Mesendoderm (in vitro differentiated cells): ENCODE measurements at regions not wholly inside any gene's neighbourhood (a gene's known extent, or its start where the extent isn't known, plus 50 kb on each side); places are given as distances from the start of the nearest gene placed in this dataset.

ENCODE experiments used
- DNase-seq: peaks from one replicate; pipeline ENCODE4 v3.0.0; 2013
- H2AK5ac ChIP-seq: 2 replicates; pipeline ENCODE4 v1.6.1; 2013; ENCODE audit warnings: low read length, inconsistent platforms
- H2BK120ac ChIP-seq: 2 replicates; pipeline ENCODE4 v1.6.1; 2013; ENCODE audit warnings: low read depth, mild to moderate bottlenecking, low read length, moderate library complexity, mixed read lengths
- H2BK15ac ChIP-seq: replicated peaks from 2 replicates; pipeline ENCODE4 v1.6.1; 2013; ENCODE audit warnings: low read depth, mild to moderate bottlenecking, moderate library complexity
- H2BK5ac ChIP-seq: 2 replicates; pipeline ENCODE4 v1.6.1; 2013; ENCODE audit warnings: low read length, inconsistent platforms
- H3K18ac ChIP-seq: 2 replicates; pipeline ENCODE4 v1.6.1; 2013; ENCODE audit warnings: mild to moderate bottlenecking, low read length, mixed read lengths
- H3K23ac ChIP-seq: one replicate; pipeline ENCODE4 v1.6.1; 2013; ENCODE audit warnings: low read length
- H3K27ac ChIP-seq: 2 replicates; pipeline ENCODE4 v1.5.1; 2013; ENCODE audit warnings: low read depth, mild to moderate bottlenecking, inconsistent platforms, low read length, moderate library complexity
- H3K27me3 ChIP-seq: 2 replicates; pipeline ENCODE4 v1.6.1; 2013; ENCODE audit warnings: low read length, control low read depth, mild to moderate bottlenecking, inconsistent platforms; ENCODE audit not compliant: insufficient read depth, poor library complexity
- H3K36me3 ChIP-seq: 2 replicates; pipeline ENCODE4 v1.6.1; 2013; ENCODE audit warnings: low read length, inconsistent platforms; ENCODE audit not compliant: control insufficient read depth, insufficient read depth
- H3K4ac ChIP-seq: one replicate; pipeline ENCODE4 v1.6.1; 2013; ENCODE audit warnings: low read depth, mild to moderate bottlenecking, low read length, moderate library complexity
- H3K4me1 ChIP-seq: 2 replicates; pipeline ENCODE4 v1.6.1; 2013; ENCODE audit warnings: low read depth, low read length, inconsistent platforms; ENCODE audit not compliant: control insufficient read depth
- H3K4me2 ChIP-seq: 2 replicates; pipeline ENCODE4 v1.6.1; 2013; ENCODE audit warnings: low read length
- H3K4me3 ChIP-seq: 2 replicates; pipeline ENCODE4 v1.5.1; 2013; ENCODE audit warnings: mild to moderate bottlenecking, low read length
- H3K56ac ChIP-seq: one replicate; pipeline ENCODE4 v1.6.1; 2013; ENCODE audit warnings: low read length
- H3K79me1 ChIP-seq: 2 replicates; pipeline ENCODE4 v1.6.1; 2013; ENCODE audit warnings: low read length, inconsistent platforms
- H3K79me2 ChIP-seq: 2 replicates; pipeline ENCODE4 v1.6.1; 2013; ENCODE audit warnings: mild to moderate bottlenecking, low read length; ENCODE audit not compliant: control insufficient read depth, insufficient read depth
- H3K9ac ChIP-seq: 2 replicates; pipeline ENCODE4 v1.6.1; 2013; ENCODE audit warnings: low read length, inconsistent platforms
- H4K5ac ChIP-seq: one replicate; pipeline ENCODE4 v1.6.1; 2013; ENCODE audit warnings: low read length
- H4K8ac ChIP-seq: one replicate; pipeline ENCODE4 v1.6.1; 2013; ENCODE audit warnings: low read depth, mild to moderate bottlenecking, control low read depth, low read length, moderate library complexity
- WGBS: extraction: QIAGEN DNeasy Blood & Tissue Kit; methylation state at CpG from one replicate; pipeline ENCODE4 v1.1.7; 2013; ENCODE audit warnings: low lambda C conversion rate, missing lambda C conversion rate; ENCODE audit not compliant: insufficient coverage; ENCODE audit errors: extremely low coverage; 5-methylcytosine and 5-hydroxymethylcytosine counted together

- no peaks in the 10 kb centered on the region for H3K4me1 ChIP-seq
- H3K9ac ChIP-seq: no peak overlapping the region
- no peak for DNase-seq
These were observed 136.1 kb downstream of the TMEM132E start for GRCh38 chr17:34715504-34715903.

GRCh38 chr17:34714475-34715410, 135.4 kb downstream of the TMEM132E start:
- H3K4me1 ChIP-seq: no peaks in the 10 kb centered on the region
- no peak overlapping the region for H3K18ac ChIP-seq
- DNase-seq: no peak
- H2BK120ac ChIP-seq: no peak overlapping the region
- H3K56ac ChIP-seq: no peak overlapping the region
- H3K27me3 ChIP-seq: no peaks in the 10 kb centered on the region
- H2AK5ac ChIP-seq: no peak overlapping the region
- H4K8ac ChIP-seq: no peak overlapping the region
- H4K5ac ChIP-seq: no peak overlapping the region
- no CpG with 5 or more reads among the region's 7 CpGs for WGBS
- H3K36me3 ChIP-seq: no peaks in the 10 kb centered on the region
- H2BK15ac ChIP-seq: no peak overlapping the region
- H3K79me1 ChIP-seq: no peaks in the 10 kb centered on the region
- H3K4ac ChIP-seq: no peak overlapping the region
- no peak overlapping the region for H3K27ac ChIP-seq
- no peak overlapping the region for H3K23ac ChIP-seq
- H3K9ac ChIP-seq: no peak overlapping the region
- no peaks in the 10 kb centered on the region for H3K79me2 ChIP-seq
- H3K4me3 ChIP-seq: no peak overlapping the region
- no peak overlapping the region for H3K4me2 ChIP-seq
- H2BK5ac ChIP-seq: no peak overlapping the region

More at GRCh38 chr17:34715504-34715903, 136.1 kb downstream of the TMEM132E start:
- Histone ChIP-seq H2BK15ac (no peak overlapping the region), H3K56ac (no peak overlapping the region), H3K36me3 (no peaks in the 10 kb centered on the region), H4K8ac (no peak overlapping the region), H3K4me3 (no peak overlapping the region), H3K23ac (no peak overlapping the region), H3K4ac (no peak overlapping the region), H3K79me1 (no peaks in the 10 kb centered on the region), H2BK120ac (no peak overlapping the region), H3K4me2 (no peak overlapping the region), H2AK5ac (no peak overlapping the region), H4K5ac (no peak overlapping the region), H3K27me3 (no peaks in the 10 kb centered on the region), H3K79me2 (no peaks in the 10 kb centered on the region), H2BK5ac (no peak overlapping the region), H3K27ac (no peak overlapping the region), H3K18ac (no peak overlapping the region)
- no CpG with 5 or more reads among the region's 5 CpGs for WGBS

- no peak overlapping the region for H3K27ac ChIP-seq
- H3K9ac ChIP-seq: no peak overlapping the region
- H4K8ac ChIP-seq: no peak overlapping the region
- no peak overlapping the region for H2AK5ac ChIP-seq
- H3K79me2 ChIP-seq: no peaks in the 10 kb centered on the region
- WGBS: no CpG with 5 or more reads among the region's 1 CpG
- no peak overlapping the region for H2BK15ac ChIP-seq
- no peak overlapping the region for H4K5ac ChIP-seq
- no peak overlapping the region for H3K18ac ChIP-seq
- H3K4me1 ChIP-seq: no peaks in the 10 kb centered on the region
- no peak overlapping the region for H3K4me2 ChIP-seq
- H3K79me1 ChIP-seq: no peaks in the 10 kb centered on the region
- H2BK120ac ChIP-seq: no peak overlapping the region
- no peak overlapping the region for H3K4me3 ChIP-seq
- H3K36me3 ChIP-seq: no peaks in the 10 kb centered on the region
- H3K23ac ChIP-seq: no peak overlapping the region
- DNase-seq: no peak
- H2BK5ac ChIP-seq: no peak overlapping the region
- H3K56ac ChIP-seq: no peak overlapping the region
- H3K4ac ChIP-seq: no peak overlapping the region
- H3K27me3 ChIP-seq: no peaks in the 10 kb centered on the region
These were observed 134.3 kb downstream of the TMEM132E start for GRCh38 chr17:34713687-34714086.

GRCh38 chr17:34712481-34713195, 133.3 kb downstream of the TMEM132E start:
- Histone ChIP-seq H3K79me1 (no peaks in the 10 kb centered on the region), H3K36me3 (no peaks in the 10 kb centered on the region), H3K23ac (no peak overlapping the region), H3K9ac (no peak overlapping the region), H4K8ac (no peak overlapping the region), H3K4me2 (no peak overlapping the region), H3K79me2 (no peaks in the 10 kb centered on the region), H4K5ac (no peak overlapping the region), H2AK5ac (no peak overlapping the region), H3K4me1 (no peaks in the 10 kb centered on the region), H2BK120ac (no peak overlapping the region), H3K18ac (no peak overlapping the region), H3K56ac (no peak overlapping the region), H3K27me3 (no peaks in the 10 kb centered on the region), H3K4ac (no peak overlapping the region), H2BK15ac (no peak overlapping the region), H3K4me3 (no peak overlapping the region), H3K27ac (no peak overlapping the region), H2BK5ac (no peak overlapping the region)
- no peak for DNase-seq
- no CpG with 5 or more reads among the region's 3 CpGs for WGBS

GRCh38 chr17:34711646-34712045, 132.3 kb downstream of the TMEM132E start:
- Histone ChIP-seq H3K23ac (no peak overlapping the region), H3K79me2 (no peaks in the 10 kb centered on the region), H3K79me1 (no peaks in the 10 kb centered on the region), H3K9ac (no peak overlapping the region), H2BK15ac (no peak overlapping the region), H3K56ac (no peak overlapping the region), H3K4me1 (no peaks in the 10 kb centered on the region), H3K18ac (no peak overlapping the region), H2BK5ac (no peak overlapping the region), H4K8ac (no peak overlapping the region), H3K4me2 (no peak overlapping the region), H3K27me3 (no peaks in the 10 kb centered on the region), H3K36me3 (no peaks in the 10 kb centered on the region), H3K27ac (no peak overlapping the region), H2BK120ac (no peak overlapping the region), H3K4me3 (no peak overlapping the region), H4K5ac (no peak overlapping the region), H3K4ac (no peak overlapping the region), H2AK5ac (no peak overlapping the region)
- WGBS: no CpG with 5 or more reads among the region's 5 CpGs
- no peak for DNase-seq
